Activated T-helper 17 cell treated with anti-CD3 and anti-CD28 coated beads, Interleukin-2, amount 50 U/mL, for 72 hours (primary cell): ENCODE measurements at regions not wholly inside any gene's neighbourhood (a gene's known extent, or its start where the extent isn't known, plus 50 kb on each side); places are given as distances from the start of the nearest gene placed in this dataset.
"Not testable (repeated sequence)": the region's sequence is repeated elsewhere in the genome, so short reads cannot be mapped to it uniquely, and the experiment has no call there.

Experiments used
- ATAC-seq: fragments of 150-1000 bp; cut with Tn5 transposase; replicated peaks from 2 replicates; pipeline ENCODE4 v1.10.0; 2021; ENCODE audit warnings: mild to moderate bottlenecking, moderate library complexity
- H3K27ac Mint-ChIP-seq: one replicate; pipeline ENCODE4 v1.8.0; 2022; ENCODE audit warnings: mixed read lengths
- H3K27me3 Mint-ChIP-seq: one replicate; pipeline ENCODE4 v1.8.0; 2022; ENCODE audit warnings: mixed read lengths
- H3K36me3 Mint-ChIP-seq: one replicate; pipeline ENCODE4 v1.8.0; 2022; ENCODE audit warnings: low read depth, mild to moderate bottlenecking, mixed read lengths
- H3K4me1 Mint-ChIP-seq: one replicate; pipeline ENCODE4 v1.8.0; 2022; ENCODE audit warnings: mixed read lengths
- H3K4me3 Mint-ChIP-seq: one replicate; pipeline ENCODE4 v1.8.0; 2022; ENCODE audit warnings: mild to moderate bottlenecking, mixed read lengths
- H3K9me3 Mint-ChIP-seq: one replicate; pipeline ENCODE4 v1.8.0; 2022; ENCODE audit warnings: mixed read lengths

GRCh38 chr12:63427969-63428368 lies 240.3 kb downstream of the DPY19L2 start:
- H3K36me3 Mint-ChIP-seq = not testable (repeated sequence)

GRCh38 chr12:63427029-63427428 lies 241.3 kb downstream of the DPY19L2 start:
- ATAC-seq, H3K27me3 Mint-ChIP-seq, H3K4me1 Mint-ChIP-seq, H3K27ac Mint-ChIP-seq, H3K4me3 Mint-ChIP-seq, H3K9me3 Mint-ChIP-seq, H3K36me3 Mint-ChIP-seq: not testable (repeated sequence)

More at GRCh38 chr12:63427969-63428368, 240.3 kb downstream of the DPY19L2 start:
- not testable (repeated sequence) for H3K27me3 Mint-ChIP-seq, H3K4me1 Mint-ChIP-seq, ATAC-seq, H3K27ac Mint-ChIP-seq, H3K9me3 Mint-ChIP-seq, H3K4me3 Mint-ChIP-seq

- no peaks in the 10 kb centered on the region for H3K9me3 Mint-ChIP-seq
- no peak overlapping the region for H3K27ac Mint-ChIP-seq
- ATAC-seq = no peak
- no peaks in the 10 kb centered on the region for H3K4me1 Mint-ChIP-seq
- H3K27me3 Mint-ChIP-seq = peaks cover 7% of the 10 kb centered on the region
- H3K36me3 Mint-ChIP-seq = no peaks in the 10 kb centered on the region
- H3K4me3 Mint-ChIP-seq = no peak overlapping the region
Measured at GRCh38 chr12:63424671-63425070, 243.6 kb downstream of the DPY19L2 start.

- no peaks in the 10 kb centered on the region for H3K9me3 Mint-ChIP-seq
- H3K36me3 Mint-ChIP-seq = no peaks in the 10 kb centered on the region
- ATAC-seq = no peak
- H3K27me3 Mint-ChIP-seq = peaks cover 11% of the 10 kb centered on the region
- H3K4me1 Mint-ChIP-seq = no peaks in the 10 kb centered on the region
- H3K4me3 Mint-ChIP-seq = no peak overlapping the region
- H3K27ac Mint-ChIP-seq = no peak overlapping the region
Measured at GRCh38 chr12:63423839-63424238, 244.5 kb downstream of the DPY19L2 start.

- peak; percentile 32 for ATAC-seq
- H3K36me3 Mint-ChIP-seq = no peaks in the 10 kb centered on the region
Measured at GRCh38 chr12:63420206-63420644, 248.1 kb downstream of the DPY19L2 start.

GRCh38 chr12:63419154-63419553 lies 249.1 kb downstream of the DPY19L2 start:
- H3K27ac Mint-ChIP-seq = no peak overlapping the region
- no peaks in the 10 kb centered on the region for H3K36me3 Mint-ChIP-seq
- ATAC-seq = no peak
- peaks cover 4% of the 10 kb centered on the region for H3K9me3 Mint-ChIP-seq
- no peaks in the 10 kb centered on the region for H3K4me1 Mint-ChIP-seq
- H3K4me3 Mint-ChIP-seq = no peak overlapping the region
- H3K27me3 Mint-ChIP-seq = peaks cover 13% of the 10 kb centered on the region

More at GRCh38 chr12:63420206-63420644, 248.1 kb downstream of the DPY19L2 start:
- H3K9me3 Mint-ChIP-seq = no peaks in the 10 kb centered on the region
- peaks cover 13% of the 10 kb centered on the region for H3K27me3 Mint-ChIP-seq
- no peak overlapping the region for H3K4me3 Mint-ChIP-seq
- H3K27ac Mint-ChIP-seq = no peak overlapping the region
- no peaks in the 10 kb centered on the region for H3K4me1 Mint-ChIP-seq

- Mint-ChIP-seq H3K36me3 (no peaks in the 10 kb centered on the region), H3K27me3 (peaks cover 18% of the 10 kb centered on the region), H3K27ac (no peak overlapping the region), H3K4me1 (no peaks in the 10 kb centered on the region), H3K9me3 (peaks cover 4% of the 10 kb centered on the region), H3K4me3 (no peak overlapping the region)
- no peak for ATAC-seq
Measured at GRCh38 chr12:63416788-63417187, 251.5 kb downstream of the DPY19L2 start.

- no peak overlapping the region for H3K27ac Mint-ChIP-seq
- H3K27me3 Mint-ChIP-seq = peaks cover 18% of the 10 kb centered on the region
- no peak overlapping the region for H3K4me3 Mint-ChIP-seq
- ATAC-seq = no peak
- no peaks in the 10 kb centered on the region for H3K36me3 Mint-ChIP-seq
- no peaks in the 10 kb centered on the region for H3K4me1 Mint-ChIP-seq
- peaks cover 4% of the 10 kb centered on the region for H3K9me3 Mint-ChIP-seq
Measured at GRCh38 chr12:63415357-63415756, 252.9 kb downstream of the DPY19L2 start.

GRCh38 chr12:63410197-63410596 lies 258.1 kb downstream of the DPY19L2 start:
- H3K9me3 Mint-ChIP-seq = peaks cover 4% of the 10 kb centered on the region

GRCh38 chr12:63406781-63407180 lies 255.8 kb upstream of the AVPR1A start:
- no peak overlapping the region for H3K27ac Mint-ChIP-seq
- H3K27me3 Mint-ChIP-seq = no peaks in the 10 kb centered on the region
- no peaks in the 10 kb centered on the region for H3K9me3 Mint-ChIP-seq
- no peak overlapping the region for H3K4me3 Mint-ChIP-seq
- no peaks in the 10 kb centered on the region for H3K4me1 Mint-ChIP-seq
- no peak for ATAC-seq
- H3K36me3 Mint-ChIP-seq = no peaks in the 10 kb centered on the region

More at GRCh38 chr12:63410197-63410596, 258.1 kb downstream of the DPY19L2 start:
- Mint-ChIP-seq H3K27me3 (peaks cover 12% of the 10 kb centered on the region), H3K4me1 (no peaks in the 10 kb centered on the region), H3K27ac (no peak overlapping the region), H3K36me3 (no peaks in the 10 kb centered on the region), H3K4me3 (no peak overlapping the region)
- no peak for ATAC-seq

- H3K27ac Mint-ChIP-seq = no peak overlapping the region
- no peaks in the 10 kb centered on the region for H3K4me1 Mint-ChIP-seq
- no peak for ATAC-seq
- no peaks in the 10 kb centered on the region for H3K27me3 Mint-ChIP-seq
- H3K4me3 Mint-ChIP-seq = no peak overlapping the region
- no peaks in the 10 kb centered on the region for H3K36me3 Mint-ChIP-seq
- H3K9me3 Mint-ChIP-seq = no peaks in the 10 kb centered on the region
Measured at GRCh38 chr12:63404611-63405010, 253.6 kb upstream of the AVPR1A start.

- Mint-ChIP-seq H3K27ac (no peak overlapping the region), H3K4me1 (no peaks in the 10 kb centered on the region), H3K4me3 (no peak overlapping the region), H3K27me3 (no peaks in the 10 kb centered on the region), H3K9me3 (no peaks in the 10 kb centered on the region), H3K36me3 (no peaks in the 10 kb centered on the region)
- ATAC-seq = no peak
Measured at GRCh38 chr12:63403256-63403655, 252.3 kb upstream of the AVPR1A start.

GRCh38 chr12:63400718-63401117 lies 249.7 kb upstream of the AVPR1A start:
- Mint-ChIP-seq H3K36me3 (no peaks in the 10 kb centered on the region), H3K27me3 (no peaks in the 10 kb centered on the region), H3K9me3 (no peaks in the 10 kb centered on the region), H3K4me1 (no peaks in the 10 kb centered on the region), H3K4me3 (no peak overlapping the region), H3K27ac (no peak overlapping the region)
- no peak for ATAC-seq

GRCh38 chr12:63400318-63400717 lies 249.3 kb upstream of the AVPR1A start:
- Mint-ChIP-seq H3K27me3 (no peaks in the 10 kb centered on the region), H3K4me3 (no peak overlapping the region), H3K27ac (no peak overlapping the region), H3K36me3 (no peaks in the 10 kb centered on the region), H3K9me3 (no peaks in the 10 kb centered on the region), H3K4me1 (no peaks in the 10 kb centered on the region)
- ATAC-seq = no peak

GRCh38 chr12:63397807-63398206 lies 246.8 kb upstream of the AVPR1A start:
- Mint-ChIP-seq H3K9me3 (no peaks in the 10 kb centered on the region), H3K27ac (no peak overlapping the region), H3K36me3 (no peaks in the 10 kb centered on the region), H3K4me3 (no peak overlapping the region), H3K27me3 (no peaks in the 10 kb centered on the region), H3K4me1 (no peaks in the 10 kb centered on the region)
- no peak for ATAC-seq

- H3K4me3 Mint-ChIP-seq = no peak overlapping the region
- H3K36me3 Mint-ChIP-seq = no peaks in the 10 kb centered on the region
- no peaks in the 10 kb centered on the region for H3K9me3 Mint-ChIP-seq
- peaks cover 2% of the 10 kb centered on the region for H3K27me3 Mint-ChIP-seq
- H3K27ac Mint-ChIP-seq = no peak overlapping the region
- no peaks in the 10 kb centered on the region for H3K4me1 Mint-ChIP-seq
- ATAC-seq = no peak
Measured at GRCh38 chr12:63396135-63396534, 245.1 kb upstream of the AVPR1A start.
